Esophagus (tissue), 2 donors: ENCODE measurements at regions not wholly inside any gene's neighbourhood (a gene's known extent, or its start where the extent isn't known, plus 50 kb on each side); places are given as distances from the start of the nearest gene placed in this dataset.

ENCODE experiments used
- H3K27ac ChIP-seq, 2 donors: one replicate each; pipeline ENCODE4 v1.5.1; 2013; ENCODE audit warnings: low read depth in 2 of 2, mild to moderate bottlenecking in 2 of 2, inconsistent platforms in 1 of 2, low read length in 1 of 2, moderate library complexity in 1 of 2
- H3K27me3 ChIP-seq, 2 donors: one replicate each; pipeline ENCODE4 v1.6.1; 2013; ENCODE audit warnings: low read length in 2 of 2, control low read depth in 1 of 2, mild to moderate bottlenecking in 1 of 2; ENCODE audit not compliant: insufficient read depth in 2 of 2, control insufficient read depth in 1 of 2
- H3K36me3 ChIP-seq, 2 donors: one replicate each; pipeline ENCODE4 v1.6.1; 2013; ENCODE audit warnings: low read length in 1 of 2; ENCODE audit not compliant: control insufficient read depth in 2 of 2, insufficient read depth in 2 of 2
- H3K4me1 ChIP-seq, 2 donors: one replicate each; pipeline ENCODE4 v1.6.1; 2013; ENCODE audit warnings: low read length in 1 of 2; ENCODE audit not compliant: control insufficient read depth in 2 of 2, insufficient read depth in 2 of 2
- H3K4me3 ChIP-seq, 2 donors: one replicate each; pipeline ENCODE4 v1.5.1; 2013; ENCODE audit warnings: low read length in 2 of 2, mild to moderate bottlenecking in 2 of 2, low read depth in 1 of 2, moderate library complexity in 1 of 2
- H3K9me3 ChIP-seq, 2 donors: one replicate each; pipeline ENCODE4 v1.6.1; 2013; ENCODE audit warnings: mild to moderate bottlenecking in 2 of 2, low read depth in 1 of 2, low read length in 1 of 2, moderate library complexity in 1 of 2; ENCODE audit not compliant: control insufficient read depth in 2 of 2, insufficient read depth in 1 of 2
- WGBS, 2 donors: extraction: QIAGEN DNeasy Blood & Tissue Kit; methylation state at CpG; one replicate each; pipeline ENCODE4 v1.1.7; 2013; 5-methylcytosine and 5-hydroxymethylcytosine counted together
- donor health status: healthy with polysubstance abuse.
- donor health status: Bipolar disorder and iron deficiency.

GRCh38 chr3:24854748-24855147, 360.1 kb upstream of the THRB start:
- no peak overlapping the region for H3K27ac ChIP-seq
- 71 to 82% methylated on average over 4 of the region's 4 CpGs for WGBS, 2 donors
- H3K4me1 ChIP-seq: no peaks in the 10 kb centered on the region
- no peak overlapping the region for H3K4me3 ChIP-seq
- H3K36me3 ChIP-seq: no peaks in the 10 kb centered on the region
- H3K9me3 ChIP-seq: no peaks in the 10 kb centered on the region
- H3K27me3 ChIP-seq: no peaks in the 10 kb centered on the region

GRCh38 chr3:24857945-24858344, 363.3 kb upstream of the THRB start:
- no peaks in the 10 kb centered on the region for H3K9me3 ChIP-seq
- H3K27me3 ChIP-seq: peaks cover 0 to 2% of the 10 kb centered on the region in 2 donors
- no peaks in the 10 kb centered on the region for H3K4me1 ChIP-seq
- no peaks in the 10 kb centered on the region for H3K36me3 ChIP-seq
- 90 to 92% methylated on average over 1 of the region's 1 CpG for WGBS, 2 donors
- H3K27ac ChIP-seq: no peak overlapping the region
- no peak overlapping the region for H3K4me3 ChIP-seq

GRCh38 chr3:24863215-24863614, 368.6 kb upstream of the THRB start:
- no peaks in the 10 kb centered on the region for H3K9me3 ChIP-seq
- WGBS, 2 donors: 74 to 83% methylated on average over 5 of the region's 5 CpGs
- H3K36me3 ChIP-seq: no peaks in the 10 kb centered on the region
- H3K4me1 ChIP-seq: no peaks in the 10 kb centered on the region
- no peak overlapping the region for H3K27ac ChIP-seq
- H3K4me3 ChIP-seq: no peak overlapping the region
- H3K27me3 ChIP-seq: peaks cover 0 to 2% of the 10 kb centered on the region in 2 donors

- no peak overlapping the region for H3K4me3 ChIP-seq
- H3K27me3 ChIP-seq: no peaks in the 10 kb centered on the region
- no peak overlapping the region for H3K27ac ChIP-seq
- 80 to 82% methylated on average over 4 of the region's 4 CpGs for WGBS, 2 donors
- no peaks in the 10 kb centered on the region for H3K9me3 ChIP-seq
- H3K36me3 ChIP-seq: no peaks in the 10 kb centered on the region
- no peaks in the 10 kb centered on the region for H3K4me1 ChIP-seq
These were observed 373.1 kb upstream of the THRB start for GRCh38 chr3:24867783-24868182.

GRCh38 chr3:24881239-24881638, 386.6 kb upstream of the THRB start:
- Histone ChIP-seq H3K27me3 (no peaks in the 10 kb centered on the region), H3K36me3 (no peaks in the 10 kb centered on the region), H3K9me3 (no peaks in the 10 kb centered on the region), H3K4me3 (no peak overlapping the region), H3K4me1 (no peaks in the 10 kb centered on the region), H3K27ac (no peak overlapping the region)
- 75 to 93% methylated on average over 2 of the region's 2 CpGs for WGBS, 2 donors

- H3K27me3 ChIP-seq: no peaks in the 10 kb centered on the region
- no peaks in the 10 kb centered on the region for H3K4me1 ChIP-seq
- no peaks in the 10 kb centered on the region for H3K9me3 ChIP-seq
- H3K36me3 ChIP-seq: no peaks in the 10 kb centered on the region
- H3K4me3 ChIP-seq: no peak overlapping the region
- no peak overlapping the region for H3K27ac ChIP-seq
- 82 to 86% methylated on average over 5 of the region's 5 CpGs for WGBS, 2 donors
These were observed 391.9 kb upstream of the THRB start for GRCh38 chr3:24886501-24886900.

- no peaks in the 10 kb centered on the region for H3K27me3 ChIP-seq
- H3K36me3 ChIP-seq: no peaks in the 10 kb centered on the region
- H3K9me3 ChIP-seq: no peaks in the 10 kb centered on the region
- H3K4me3 ChIP-seq: no peak overlapping the region
- H3K4me1 ChIP-seq: no peaks in the 10 kb centered on the region
- no peak overlapping the region for H3K27ac ChIP-seq
- WGBS, 2 donors: 44 to 63% methylated on average over 1 of the region's 1 CpG
These were observed 395.4 kb upstream of the THRB start for GRCh38 chr3:24890012-24890411.

GRCh38 chr3:24899373-24899772, 404.7 kb upstream of the THRB start:
- Histone ChIP-seq H3K36me3 (no peaks in the 10 kb centered on the region), H3K9me3 (no peaks in the 10 kb centered on the region), H3K27me3 (no peaks in the 10 kb centered on the region), H3K4me1 (no peaks in the 10 kb centered on the region), H3K4me3 (no peak overlapping the region), H3K27ac (no peak overlapping the region)
- 77 to 82% methylated on average over 4 of the region's 4 CpGs for WGBS, 2 donors

- H3K4me1 ChIP-seq: no peaks in the 10 kb centered on the region
- H3K27me3 ChIP-seq: no peaks in the 10 kb centered on the region
- no peak overlapping the region for H3K4me3 ChIP-seq
- WGBS, 2 donors: 56 to 63% methylated on average over 4 of the region's 4 CpGs
- no peak overlapping the region for H3K27ac ChIP-seq
- no peaks in the 10 kb centered on the region for H3K36me3 ChIP-seq
- no peaks in the 10 kb centered on the region for H3K9me3 ChIP-seq
These were observed 405.4 kb upstream of the THRB start for GRCh38 chr3:24899901-24900603.

- WGBS, 2 donors: 89 to 91% methylated on average over 1 of the region's 1 CpG
- no peaks in the 10 kb centered on the region for H3K36me3 ChIP-seq
- no peaks in the 10 kb centered on the region for H3K27me3 ChIP-seq
- no peaks in the 10 kb centered on the region for H3K4me1 ChIP-seq
- no peak overlapping the region for H3K4me3 ChIP-seq
- H3K27ac ChIP-seq: no peak overlapping the region
- no peaks in the 10 kb centered on the region for H3K9me3 ChIP-seq
These were observed 410.6 kb upstream of the THRB start for GRCh38 chr3:24905266-24905665.
